IgD-negative memory B cell (primary cell): ENCODE measurements at regions not wholly inside any gene's neighbourhood (a gene's known extent, or its start where the extent isn't known, plus 50 kb on each side); places are given as distances from the start of the nearest gene placed in this dataset.

Experiments used
- H3K27ac Mint-ChIP-seq, 3 donors: one replicate each; pipeline ENCODE4 v1.8.0; 2020 to 2022; ENCODE audit warnings: mild to moderate bottlenecking in 3 of 3, mixed read lengths in 3 of 3, moderate library complexity in 1 of 3
- H3K27me3 Mint-ChIP-seq: one replicate; pipeline ENCODE4 v1.8.0; 2021; ENCODE audit warnings: mixed read lengths
- H3K36me3 Mint-ChIP-seq: one replicate; pipeline ENCODE4 v1.8.0; 2020; ENCODE audit warnings: mild to moderate bottlenecking, mixed read lengths
- H3K4me1 Mint-ChIP-seq, 3 donors: one replicate each; pipeline ENCODE4 v1.8.0; 2020 to 2022; ENCODE audit warnings: mixed read lengths in 3 of 3, mild to moderate bottlenecking in 1 of 3
- H3K4me3 Mint-ChIP-seq, 4 donors: one replicate each; pipeline ENCODE4 v1.8.0; 2020 to 2022; ENCODE audit warnings: mild to moderate bottlenecking in 4 of 4, mixed read lengths in 4 of 4, moderate library complexity in 3 of 4
- H3K9me3 Mint-ChIP-seq, 3 donors: one replicate each; pipeline ENCODE4 v1.8.0; 2020 to 2021; ENCODE audit warnings: mixed read lengths in 3 of 3, mild to moderate bottlenecking in 1 of 3

DNA sequence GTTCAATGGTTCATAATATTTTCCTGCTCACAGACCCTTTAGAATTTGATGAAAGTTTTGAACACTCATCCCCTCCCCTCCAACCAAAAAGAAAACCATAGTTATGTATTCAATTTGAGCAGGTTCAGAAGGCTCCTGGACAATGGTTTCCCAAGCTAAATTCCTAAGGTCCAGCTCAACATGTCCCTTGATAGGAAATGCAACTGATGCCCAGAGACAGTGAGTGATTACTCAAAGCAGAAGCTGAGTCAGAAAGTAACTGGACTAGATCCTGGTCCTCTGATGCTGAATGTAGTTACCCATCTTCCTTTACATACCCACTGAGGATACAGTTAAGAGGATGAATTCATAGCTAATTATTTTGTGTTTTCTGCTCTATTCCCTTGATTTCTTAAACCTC lies 218.9 kb upstream of the NCKAP5 start:
- Mint-ChIP-seq H3K4me1 (no peaks in the 10 kb centered on the region), H3K9me3 (peaks cover 0 to 8% (median 8%) of the 10 kb centered on the region in 3 donors), H3K4me3 (no peak overlapping the region)

DNA sequence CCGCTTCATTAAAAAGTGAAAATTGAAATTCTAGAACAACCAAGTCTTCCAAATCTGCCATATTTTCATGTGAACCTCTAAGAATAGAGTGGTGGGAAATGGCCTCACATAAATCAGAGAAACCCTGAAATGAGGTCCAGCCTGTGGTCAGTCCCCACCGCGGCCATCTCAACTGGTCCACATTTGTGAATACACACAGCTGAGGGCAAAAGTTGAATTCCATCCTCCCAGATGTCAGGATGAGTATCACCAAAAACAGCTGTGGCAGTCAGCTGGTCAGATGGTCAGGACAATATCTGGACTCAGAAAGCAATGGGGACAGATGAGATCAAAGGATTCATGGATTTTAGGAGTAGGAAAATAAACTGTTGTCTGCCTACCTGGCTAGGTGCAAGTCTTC lies 219.4 kb upstream of the NCKAP5 start:
- Mint-ChIP-seq H3K4me1 (no peaks in the 10 kb centered on the region), H3K4me3 (no peak overlapping the region), H3K27ac (no peak overlapping the region), H3K36me3 (peaks cover 3% of the 10 kb centered on the region), H3K9me3 (peaks cover 0 to 8% (median 8%) of the 10 kb centered on the region in 3 donors), H3K27me3 (peaks cover 5% of the 10 kb centered on the region)

More for the DNA sequence above, 218.9 kb upstream of the NCKAP5 start:
- no peak overlapping the region for H3K27ac Mint-ChIP-seq
- H3K36me3 Mint-ChIP-seq: peaks cover 3% of the 10 kb centered on the region
- peaks cover 5% of the 10 kb centered on the region for H3K27me3 Mint-ChIP-seq

DNA sequence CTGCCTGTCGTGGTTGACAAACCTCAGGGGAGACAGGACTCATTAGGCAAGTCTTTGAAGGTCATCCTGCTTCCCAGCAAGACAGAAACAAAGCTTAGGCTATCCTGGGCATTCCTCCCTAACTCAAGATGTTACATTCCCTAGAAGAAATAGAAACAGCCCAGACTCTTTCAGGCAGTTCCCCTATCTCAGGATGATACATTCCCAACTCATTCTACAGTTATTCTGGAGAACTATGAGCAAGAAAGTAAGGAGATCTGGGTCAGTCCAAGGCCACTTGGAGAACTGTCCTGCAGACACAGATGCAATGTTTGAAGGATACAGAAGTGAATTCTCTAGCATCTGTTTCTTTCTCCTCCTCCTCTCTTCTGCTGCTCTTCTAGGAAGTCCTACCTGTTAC lies 220.1 kb upstream of the NCKAP5 start:
- Mint-ChIP-seq H3K27me3 (peaks cover 5% of the 10 kb centered on the region), H3K36me3 (peaks cover 3% of the 10 kb centered on the region), H3K27ac (no peak overlapping the region), H3K9me3 (peaks cover 3 to 12% (median 8%) of the 10 kb centered on the region in 3 donors), H3K4me1 (no peaks in the 10 kb centered on the region), H3K4me3 (no peak overlapping the region)

DNA sequence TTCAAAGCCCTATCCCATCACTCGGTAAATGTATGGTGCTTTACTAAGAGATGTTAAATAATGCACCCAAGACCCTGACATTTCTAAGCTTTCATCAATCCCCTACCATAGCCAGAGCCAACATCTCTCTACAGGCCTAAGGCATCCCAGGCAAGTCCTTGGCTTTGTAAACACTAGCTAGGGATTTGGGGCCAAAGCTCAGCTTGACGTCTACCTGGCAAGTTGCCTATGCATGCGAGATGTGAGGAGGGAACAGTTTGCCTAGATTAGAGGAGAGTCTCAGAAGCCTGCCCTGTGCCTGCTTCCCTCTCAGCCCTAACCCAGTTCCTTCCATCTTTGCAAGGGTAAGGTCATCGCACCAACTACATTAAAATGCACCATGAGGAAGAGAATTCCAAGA lies 221.5 kb upstream of the NCKAP5 start:
- peaks cover 3% of the 10 kb centered on the region for H3K36me3 Mint-ChIP-seq
- H3K9me3 Mint-ChIP-seq: peaks cover 7 to 20% (median 11%) of the 10 kb centered on the region in 3 donors
- H3K4me3 Mint-ChIP-seq: no peak overlapping the region
- no peak overlapping the region for H3K27ac Mint-ChIP-seq
- no peaks in the 10 kb centered on the region for H3K4me1 Mint-ChIP-seq
- peaks cover 5% of the 10 kb centered on the region for H3K27me3 Mint-ChIP-seq

DNA sequence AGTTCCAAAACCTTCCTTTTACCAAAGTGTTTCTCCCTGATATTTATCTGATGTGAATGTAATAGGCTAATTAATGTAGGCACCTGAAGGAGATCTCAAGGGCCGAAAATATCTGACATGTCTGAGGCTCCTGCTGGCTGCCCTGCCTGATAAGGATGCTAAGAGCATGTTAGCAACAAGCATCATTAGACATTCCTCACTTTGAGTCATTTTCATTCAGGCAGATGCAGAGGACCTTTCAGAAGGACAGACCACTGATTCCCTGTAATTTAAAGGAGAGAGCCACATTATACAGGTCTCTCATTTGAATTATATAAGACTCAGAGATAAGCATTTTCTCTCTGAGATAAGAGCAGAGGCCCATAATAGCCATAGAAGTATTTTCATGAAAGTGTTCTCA lies 222.4 kb upstream of the NCKAP5 start:
- peaks cover 7 to 22% (median 11%) of the 10 kb centered on the region in 3 donors for H3K9me3 Mint-ChIP-seq
- H3K36me3 Mint-ChIP-seq: peaks cover 3% of the 10 kb centered on the region
- H3K4me1 Mint-ChIP-seq: no peaks in the 10 kb centered on the region
- peaks cover 5% of the 10 kb centered on the region for H3K27me3 Mint-ChIP-seq
- no peak overlapping the region for H3K4me3 Mint-ChIP-seq
- no peak overlapping the region for H3K27ac Mint-ChIP-seq

DNA sequence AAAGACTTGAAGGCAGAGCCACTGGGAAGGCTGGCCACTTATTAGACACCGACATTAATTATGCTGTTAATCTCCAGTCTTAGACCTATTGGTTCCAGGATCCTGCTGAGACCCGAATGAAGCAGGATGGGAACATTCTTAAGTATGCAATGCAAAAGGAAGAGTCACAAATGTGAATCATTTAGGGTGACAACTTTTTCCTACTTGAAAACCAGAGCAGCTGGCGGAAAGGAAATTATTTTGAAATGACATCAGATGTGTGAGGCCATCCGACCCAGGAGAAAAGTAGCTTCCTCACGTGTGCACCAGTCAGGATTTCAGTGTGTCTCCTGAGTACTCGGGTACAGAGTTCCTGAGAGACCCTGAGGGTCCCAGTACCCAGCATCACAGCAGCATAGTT lies 222.9 kb upstream of the NCKAP5 start:
- Mint-ChIP-seq H3K4me3 (no peak overlapping the region), H3K27ac (no peak overlapping the region), H3K4me1 (no peaks in the 10 kb centered on the region), H3K27me3 (peaks cover 5% of the 10 kb centered on the region), H3K9me3 (peaks cover 7 to 26% (median 14%) of the 10 kb centered on the region in 3 donors), H3K36me3 (peaks cover 2% of the 10 kb centered on the region)

DNA sequence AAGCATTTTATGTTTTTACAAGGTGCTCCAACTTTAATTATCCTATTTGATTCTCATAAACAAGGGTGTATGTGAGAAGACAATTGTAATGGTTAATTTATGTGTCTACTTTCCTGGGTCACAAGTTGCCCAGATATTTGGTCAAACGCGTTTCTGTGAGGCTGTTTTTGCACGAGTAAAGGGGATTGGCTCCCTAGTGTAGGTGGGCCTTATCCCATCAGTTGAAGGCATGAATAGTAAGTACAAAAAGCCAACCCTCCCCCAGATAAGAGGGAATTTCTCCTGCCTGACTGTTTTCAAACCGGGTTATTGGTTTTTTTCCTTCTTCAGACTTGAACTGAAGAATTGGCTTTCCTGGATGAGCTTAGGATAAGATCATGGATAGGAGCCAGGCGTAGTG lies 224.0 kb upstream of the NCKAP5 start:
- H3K9me3 Mint-ChIP-seq: peaks cover 7 to 32% (median 16%) of the 10 kb centered on the region in 3 donors
- H3K4me3 Mint-ChIP-seq: no peak overlapping the region
- peaks cover 5% of the 10 kb centered on the region for H3K27me3 Mint-ChIP-seq
- no peaks in the 10 kb centered on the region for H3K4me1 Mint-ChIP-seq
- peaks cover 2% of the 10 kb centered on the region for H3K36me3 Mint-ChIP-seq
- no peak overlapping the region for H3K27ac Mint-ChIP-seq

DNA sequence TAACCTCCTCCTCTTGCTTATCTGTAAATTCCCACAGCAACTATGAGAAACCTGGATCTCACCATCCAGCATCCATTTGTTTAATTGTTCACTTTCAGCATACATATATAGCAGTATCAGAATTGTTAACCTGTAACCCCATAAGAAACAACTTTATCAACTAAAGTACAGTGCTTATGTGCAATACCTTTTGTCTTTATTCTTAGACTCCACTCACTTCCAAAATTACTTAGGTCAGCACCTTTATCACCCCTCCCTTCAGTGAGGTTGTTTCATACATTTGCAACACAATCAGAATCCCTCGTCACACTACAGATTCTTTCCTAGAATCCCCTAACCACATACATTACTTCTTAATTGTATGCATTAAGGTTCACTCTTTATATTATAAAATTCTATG lies 225.9 kb upstream of the NCKAP5 start:
- H3K9me3 Mint-ChIP-seq: peaks cover 7 to 39% (median 21%) of the 10 kb centered on the region in 3 donors
- peak overlapping the region in 1 of 3 donors; percentile 36 for H3K27ac Mint-ChIP-seq
- peaks cover 5% of the 10 kb centered on the region for H3K27me3 Mint-ChIP-seq
- no peaks in the 10 kb centered on the region for H3K4me1 Mint-ChIP-seq
- H3K36me3 Mint-ChIP-seq: peaks cover 2% of the 10 kb centered on the region
- no peak overlapping the region for H3K4me3 Mint-ChIP-seq

DNA sequence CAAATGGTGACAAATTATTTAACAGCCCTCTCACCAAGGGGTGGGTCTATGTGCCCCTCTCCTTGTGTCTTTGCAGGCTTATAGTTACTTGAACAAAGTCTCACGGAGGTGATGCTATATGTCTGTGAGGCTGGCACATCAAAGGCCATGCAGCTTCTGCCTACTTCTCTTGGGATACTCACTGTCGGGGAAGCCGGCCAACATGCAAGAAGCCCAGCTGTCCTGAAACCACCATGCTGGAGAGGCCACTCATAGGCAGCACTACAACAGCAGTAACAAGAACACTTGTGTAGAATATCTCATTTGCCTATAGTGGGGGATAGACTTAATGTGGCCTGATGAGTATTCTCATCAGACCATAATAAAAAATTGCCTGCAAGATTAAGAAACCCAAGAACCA lies 233.7 kb upstream of the NCKAP5 start:
- H3K4me3 Mint-ChIP-seq: no peak overlapping the region
- H3K27ac Mint-ChIP-seq: peak overlapping the region in 1 of 3 donors; percentile 74
- no peaks in the 10 kb centered on the region for H3K4me1 Mint-ChIP-seq
- H3K9me3 Mint-ChIP-seq: peaks cover 0 to 7% (median 7%) of the 10 kb centered on the region in 3 donors
- H3K36me3 Mint-ChIP-seq: peaks cover 4% of the 10 kb centered on the region
- no peaks in the 10 kb centered on the region for H3K27me3 Mint-ChIP-seq

DNA sequence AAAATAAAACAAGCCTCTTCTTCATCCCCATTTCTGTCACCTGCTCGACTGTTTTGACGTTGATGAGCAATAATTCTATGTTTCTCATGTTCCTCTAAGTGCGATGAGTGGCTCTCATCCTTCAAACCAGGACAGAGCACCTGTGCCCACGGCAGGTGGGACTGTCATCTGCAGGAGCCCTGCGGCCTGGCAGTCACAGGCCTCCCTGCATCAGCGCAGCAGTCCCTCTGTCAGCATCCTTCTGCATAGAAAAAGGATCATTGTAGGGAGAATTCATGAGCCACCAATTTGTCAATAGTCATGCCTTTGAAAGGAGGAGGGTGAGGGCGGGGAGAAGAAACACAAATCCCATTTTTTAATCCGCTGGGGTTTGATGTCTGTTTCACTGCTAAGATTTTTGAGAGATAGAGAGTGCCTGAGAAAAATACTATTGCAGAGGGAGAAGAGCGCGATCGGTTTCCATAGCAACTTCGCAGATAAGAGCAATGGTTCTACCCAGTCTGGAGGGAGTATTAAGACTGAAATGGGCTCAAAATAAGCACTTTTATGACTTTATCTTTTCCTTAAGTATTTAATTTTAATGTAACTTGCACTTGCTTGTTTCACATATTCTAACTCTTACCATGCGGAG lies 234.3 kb upstream of the NCKAP5 start:
- no peak overlapping the region for H3K27ac Mint-ChIP-seq
- no peaks in the 10 kb centered on the region for H3K4me1 Mint-ChIP-seq
- H3K36me3 Mint-ChIP-seq: peaks cover 4% of the 10 kb centered on the region
- peak overlapping the region in 1 of 4 donors; percentile 83 for H3K4me3 Mint-ChIP-seq
- H3K27me3 Mint-ChIP-seq: no peaks in the 10 kb centered on the region
- peaks cover 0 to 7% (median 4%) of the 10 kb centered on the region in 3 donors for H3K9me3 Mint-ChIP-seq

DNA sequence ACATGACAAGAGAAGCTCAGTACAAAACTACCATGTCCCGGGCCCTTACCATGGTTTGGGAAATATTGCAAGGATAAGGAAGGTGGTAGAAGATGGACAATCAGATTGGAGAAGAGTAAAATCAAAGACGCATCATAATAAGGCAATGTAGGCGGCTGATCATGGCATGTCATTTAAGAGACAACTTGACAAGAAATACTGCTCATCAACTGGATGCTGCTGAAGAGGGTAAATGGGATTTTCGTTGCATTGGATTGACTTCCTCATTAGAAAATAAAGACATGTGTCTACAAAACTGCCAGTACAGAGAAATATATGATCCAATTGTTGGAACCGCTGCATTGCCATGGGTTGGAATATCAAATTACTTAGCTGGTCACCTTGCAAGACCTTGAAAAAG lies 238.3 kb upstream of the NCKAP5 start:
- Mint-ChIP-seq H3K36me3 (peaks cover 2% of the 10 kb centered on the region), H3K27me3 (no peaks in the 10 kb centered on the region), H3K9me3 (peaks cover 0 to 29% (median 23%) of the 10 kb centered on the region in 3 donors), H3K27ac (no peak overlapping the region), H3K4me3 (no peak overlapping the region), H3K4me1 (peaks cover 2 to 15% (median 9%) of the 10 kb centered on the region in 3 donors)

DNA sequence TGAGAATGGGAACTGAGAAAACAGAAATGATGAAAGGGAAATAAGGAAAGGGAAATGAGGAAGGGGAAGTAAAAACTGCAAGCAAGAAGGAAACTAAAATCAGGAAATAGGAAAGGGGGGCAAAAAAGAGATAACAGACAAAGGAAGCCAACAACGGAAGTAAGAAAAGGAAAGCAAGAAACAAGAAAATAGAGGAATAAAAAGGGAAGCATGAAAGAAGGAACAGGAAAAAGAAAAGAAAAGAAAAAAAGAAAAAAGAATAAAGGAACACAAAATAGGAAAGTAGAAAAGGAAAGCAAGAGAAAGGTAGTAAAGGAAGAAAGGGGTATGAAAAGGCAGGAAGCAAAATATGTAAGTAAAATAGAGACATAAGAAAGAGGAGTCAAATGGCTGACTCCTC lies 241.2 kb upstream of the NCKAP5 start:
- Mint-ChIP-seq H3K36me3 (no peaks in the 10 kb centered on the region), H3K27me3 (no peaks in the 10 kb centered on the region), H3K9me3 (peaks cover 2 to 35% (median 33%) of the 10 kb centered on the region in 3 donors), H3K4me3 (no peak overlapping the region), H3K27ac (peak overlapping the region in 1 of 3 donors; percentile 59), H3K4me1 (peaks cover 2 to 22% (median 14%) of the 10 kb centered on the region in 3 donors)

DNA sequence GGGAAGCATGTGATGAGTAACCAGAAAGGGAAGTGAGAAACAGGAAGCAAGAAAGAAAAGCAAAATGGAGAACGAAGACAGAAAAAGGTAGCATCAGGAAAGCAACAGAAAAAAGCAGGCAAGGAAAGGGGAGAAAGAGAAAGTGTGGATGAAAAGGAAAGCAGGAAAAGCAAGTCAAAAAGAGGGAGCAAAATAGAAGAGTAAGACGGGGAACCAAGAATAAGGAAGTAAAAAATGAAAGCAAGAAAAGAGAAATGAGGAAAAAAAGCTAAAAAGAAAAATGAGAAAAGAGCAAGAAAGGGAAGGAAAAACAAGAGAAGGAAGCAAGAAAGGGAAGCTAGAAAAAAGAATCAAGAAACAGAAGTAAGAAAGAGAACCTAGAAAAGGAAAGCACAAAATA lies 242.3 kb upstream of the NCKAP5 start:
- Mint-ChIP-seq H3K27me3 (no peaks in the 10 kb centered on the region), H3K36me3 (no peaks in the 10 kb centered on the region), H3K4me1 (peaks cover 2 to 22% (median 14%) of the 10 kb centered on the region in 3 donors), H3K27ac (peak overlapping the region; percentile 55 to 83 (median 80)), H3K4me3 (peak overlapping the region in 2 of 4 donors; percentile 14 to 69), H3K9me3 (peaks cover 2 to 38% (median 34%) of the 10 kb centered on the region in 3 donors)

DNA sequence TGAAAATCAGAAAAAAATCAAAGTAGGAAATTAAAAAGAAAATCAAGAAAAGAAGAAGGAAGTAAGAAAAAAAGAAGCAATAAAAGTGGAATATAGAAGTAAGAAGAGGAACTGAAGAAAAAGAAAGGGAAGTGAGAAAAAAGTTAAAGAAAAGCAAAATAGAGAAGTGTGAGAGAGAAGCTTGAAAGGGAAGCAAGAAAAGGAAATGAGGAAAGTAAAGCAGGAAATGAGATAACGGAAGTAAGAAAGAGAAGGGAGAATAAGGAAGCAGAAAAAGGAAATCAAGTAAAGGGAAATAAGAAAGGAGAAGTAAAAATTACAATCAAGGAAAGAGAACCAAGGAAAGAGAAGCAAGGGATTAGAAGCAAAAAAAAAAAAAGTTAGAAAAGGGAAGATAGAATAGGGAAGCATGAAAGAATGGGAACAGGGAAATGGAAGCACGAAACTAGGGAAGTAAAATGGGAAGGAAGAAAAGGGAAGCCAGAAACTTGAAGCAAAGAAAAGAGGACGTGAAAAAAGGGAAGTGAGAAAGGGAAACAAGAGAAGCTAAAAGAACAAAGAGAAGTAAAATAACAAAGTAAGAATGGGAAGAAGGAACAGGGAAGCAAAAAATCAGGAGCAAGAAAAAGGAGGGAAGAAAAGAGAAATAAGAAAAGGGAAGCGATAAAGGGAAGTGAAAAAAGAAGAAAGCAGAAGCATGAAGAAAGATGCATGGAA lies 243.3 kb upstream of the NCKAP5 start:
- Mint-ChIP-seq H3K4me3 (peak overlapping the region in 2 of 4 donors; percentile 16 to 39), H3K36me3 (no peaks in the 10 kb centered on the region), H3K27me3 (no peaks in the 10 kb centered on the region), H3K27ac (peak overlapping the region; percentile 80 to 87 (median 83)), H3K4me1 (peaks cover 2 to 22% (median 14%) of the 10 kb centered on the region in 3 donors), H3K9me3 (peaks cover 2 to 38% (median 34%) of the 10 kb centered on the region in 3 donors)

DNA sequence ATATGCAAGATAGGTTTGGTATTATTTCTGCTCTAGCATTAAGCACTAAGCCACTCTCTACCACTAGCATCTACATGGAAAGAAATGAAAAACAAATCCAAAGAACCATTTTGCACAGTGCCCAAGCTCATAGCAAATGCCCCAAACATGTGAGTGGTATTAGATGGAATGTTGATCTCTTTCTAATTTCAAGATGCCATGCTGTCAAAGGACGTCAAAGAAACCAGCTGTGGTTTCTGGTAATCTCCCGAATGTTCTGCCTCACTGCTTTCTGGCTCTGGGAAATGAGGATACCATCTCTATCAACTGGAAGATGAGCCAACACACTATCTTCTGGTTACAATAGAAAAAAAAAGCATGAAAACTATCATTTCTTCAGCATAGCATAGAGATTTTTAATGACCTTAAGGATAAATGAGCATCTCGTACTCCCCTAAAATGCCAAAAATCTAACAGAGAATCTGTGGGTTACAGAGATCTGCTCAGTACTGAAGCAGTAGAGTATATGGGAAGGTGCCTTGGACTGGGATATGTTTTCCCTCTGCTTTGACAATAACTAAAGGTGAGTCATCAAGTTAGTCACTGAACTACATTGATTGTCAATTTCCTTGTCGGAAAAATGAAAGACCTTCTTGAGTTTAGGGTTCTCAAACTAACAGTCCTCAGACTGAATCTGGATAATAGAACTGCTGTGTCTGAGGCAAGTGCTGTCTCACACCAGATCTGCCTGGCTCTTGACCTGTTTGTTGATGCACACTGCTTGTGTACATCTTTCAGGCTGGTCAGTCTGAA lies 244.8 kb upstream of the NCKAP5 start:
- Mint-ChIP-seq H3K4me3 (no peak overlapping the region), H3K27me3 (no peaks in the 10 kb centered on the region), H3K36me3 (no peaks in the 10 kb centered on the region), H3K9me3 (peaks cover 3 to 38% (median 37%) of the 10 kb centered on the region in 3 donors), H3K27ac (peak overlapping the region in 1 of 3 donors; percentile 54), H3K4me1 (peaks cover 2 to 22% (median 14%) of the 10 kb centered on the region in 3 donors)
